ENCODE measurements at regions not wholly inside any gene's neighbourhood (a gene's known extent, or its start where the extent isn't known, plus 50 kb on each side); places are given as distances from the start of the nearest gene placed in this dataset.

- no peak overlapping the region for H3K27ac ChIP-seq
- TF ChIP-seq, protein P1, sequence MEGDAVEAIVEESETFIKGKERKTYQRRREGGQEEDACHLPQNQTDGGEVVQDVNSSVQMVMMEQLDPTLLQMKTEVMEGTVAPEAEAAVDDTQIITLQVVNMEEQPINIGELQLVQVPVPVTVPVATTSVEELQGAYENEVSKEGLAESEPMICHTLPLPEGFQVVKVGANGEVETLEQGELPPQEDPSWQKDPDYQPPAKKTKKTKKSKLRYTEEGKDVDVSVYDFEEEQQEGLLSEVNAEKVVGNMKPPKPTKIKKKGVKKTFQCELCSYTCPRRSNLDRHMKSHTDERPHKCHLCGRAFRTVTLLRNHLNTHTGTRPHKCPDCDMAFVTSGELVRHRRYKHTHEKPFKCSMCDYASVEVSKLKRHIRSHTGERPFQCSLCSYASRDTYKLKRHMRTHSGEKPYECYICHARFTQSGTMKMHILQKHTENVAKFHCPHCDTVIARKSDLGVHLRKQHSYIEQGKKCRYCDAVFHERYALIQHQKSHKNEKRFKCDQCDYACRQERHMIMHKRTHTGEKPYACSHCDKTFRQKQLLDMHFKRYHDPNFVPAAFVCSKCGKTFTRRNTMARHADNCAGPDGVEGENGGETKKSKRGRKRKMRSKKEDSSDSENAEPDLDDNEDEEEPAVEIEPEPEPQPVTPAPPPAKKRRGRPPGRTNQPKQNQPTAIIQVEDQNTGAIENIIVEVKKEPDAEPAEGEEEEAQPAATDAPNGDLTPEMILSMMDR (conservative IDR thresholded peaks at IDR 0.05), result no peak
These were observed 61.4 kb upstream of the FST start for GRCh38 chr5:53418826-53419658.

GRCh38 chr5:53422539-53422938, 57.9 kb upstream of the FST start:
- no peak overlapping the region for H3K27ac ChIP-seq
- TF ChIP-seq, protein P1 (conservative IDR thresholded peaks at IDR 0.05), result no peak

DNA sequence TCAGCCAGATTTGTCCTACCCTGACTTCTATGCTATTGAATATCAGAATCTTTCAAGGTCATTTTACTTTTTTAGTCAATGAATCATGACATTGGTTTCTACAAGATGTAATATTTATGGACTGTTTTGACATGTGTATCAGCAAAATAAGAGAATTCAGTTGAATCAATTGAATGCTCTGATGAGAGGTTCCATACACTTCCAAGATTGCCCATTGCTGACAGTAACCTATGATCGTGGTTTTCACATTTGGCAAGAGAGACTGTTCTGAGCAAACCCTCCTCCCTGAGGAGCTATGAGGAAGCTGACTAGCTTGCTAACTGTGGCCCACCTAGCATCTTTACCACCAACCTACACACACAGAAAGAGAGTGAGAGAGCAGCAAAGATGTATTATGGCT, 56.7 kb upstream of the FST start:
- TF ChIP-seq, protein P1 (conservative IDR thresholded peaks at IDR 0.05), result no peak
- H3K27ac ChIP-seq, result no peak overlapping the region

GRCh38 chr5:53424686-53425615, 55.5 kb upstream of the FST start:
- TF ChIP-seq, protein P1 (conservative IDR thresholded peaks at IDR 0.05), result no peak
- no peak overlapping the region for H3K27ac ChIP-seq

GRCh38 chr5:53425687-53426511, 54.5 kb upstream of the FST start:
- TF ChIP-seq, protein P1 (conservative IDR thresholded peaks at IDR 0.05), result peak; percentile 41; the same call in 1 of the 2 replicates
- H3K27ac ChIP-seq, result no peak overlapping the region

DNA sequence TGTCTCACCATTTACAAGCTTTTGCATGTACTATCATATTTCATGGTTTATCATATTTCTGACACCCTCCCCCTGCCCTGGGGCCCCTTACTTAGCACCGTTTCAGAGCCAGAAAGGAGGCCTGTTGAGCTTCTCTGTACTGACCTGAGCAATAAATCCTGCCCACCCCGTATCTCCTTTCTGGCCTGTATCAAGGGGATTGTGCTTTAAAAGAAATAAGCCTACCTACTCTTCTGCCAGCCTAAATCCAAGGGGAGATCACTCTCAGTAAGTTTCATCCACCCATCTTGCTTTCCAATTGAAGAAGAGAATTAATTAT, 54.0 kb upstream of the FST start:
- no peak overlapping the region for H3K27ac ChIP-seq
- TF ChIP-seq, protein P1 (conservative IDR thresholded peaks at IDR 0.05), result no peak

All from VCaP (cell line).